SK-N-MC (cell line): ENCODE measurements at regions not wholly inside any gene's neighbourhood (a gene's known extent, or its start where the extent isn't known, plus 50 kb on each side); places are given as distances from the start of the nearest gene placed in this dataset.

Source experiments
- EZH2 ChIP-seq: fragments of 200-600 bp; sonication (generic); IDR thresholded peaks from one replicate; pipeline ENCODE4 v1.6.1; 2017; ENCODE audit warnings: antibody characterized with exemption
- POLR2AphosphoS5 ChIP-seq: IDR thresholded peaks from 2 replicates; pipeline ENCODE4 v1.6.1; 2012; ENCODE audit warnings: mild to moderate bottlenecking, low read depth, low read length, borderline replicate concordance

DNA sequence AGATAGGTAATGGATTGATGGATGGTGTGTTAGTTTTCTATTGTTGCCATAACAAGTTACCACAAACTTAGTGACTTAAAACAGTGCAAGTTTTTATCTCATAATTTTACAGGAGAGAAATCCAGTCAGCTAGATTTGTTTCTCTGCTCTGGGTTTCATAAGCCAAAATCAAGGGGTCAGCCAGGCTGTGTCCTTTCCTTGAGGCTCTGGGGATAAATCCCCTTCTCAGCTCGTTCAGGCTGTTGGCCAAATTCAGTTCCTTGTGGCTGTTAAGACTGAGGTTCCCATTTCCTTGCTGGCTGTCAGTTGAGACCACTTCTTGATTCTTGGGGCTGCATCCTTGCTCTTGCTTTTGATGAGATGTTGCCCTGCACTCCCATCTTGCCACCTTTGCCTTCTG is 204.9 kb upstream of the CDH13 start:
- TF ChIP-seq POLR2AphosphoS5 (no peak), EZH2 (no peak)
